HL-60 (cell line): ENCODE measurements at regions not wholly inside any gene's neighbourhood (a gene's known extent, or its start where the extent isn't known, plus 50 kb on each side); places are given as distances from the start of the nearest gene placed in this dataset.

Experiments
- POLR2AphosphoS5 ChIP-seq: IDR thresholded peaks from 2 replicates; pipeline ENCODE4 v1.6.1; 2012; ENCODE audit warnings: low read depth
- TF ChIP-seq, protein P1 (sequence below): IDR thresholded peaks from one replicate; pipeline ENCODE4 v1.5.1; 2011; ENCODE audit warnings: low read length, control low read depth, inconsistent platforms; ENCODE audit not compliant: insufficient read depth

DNA sequence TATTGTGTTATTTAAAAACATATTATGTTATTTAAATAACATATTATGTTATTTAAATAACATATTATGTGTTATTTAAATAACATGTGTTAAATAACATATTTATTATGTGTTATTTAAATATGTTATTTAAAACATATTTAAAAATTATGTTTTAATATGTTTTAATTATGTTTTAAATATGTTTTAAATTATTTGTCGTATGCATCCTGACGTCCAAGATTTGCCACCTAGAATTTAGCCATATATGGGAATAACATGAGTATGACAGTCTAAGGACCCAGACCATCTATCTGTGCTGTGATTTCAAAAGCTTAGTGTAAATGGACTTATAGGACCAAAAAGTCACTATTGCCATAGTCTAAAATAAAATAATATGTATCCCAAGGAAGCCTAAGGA, 484.3 kb upstream of the KLHL29 start:
- TF ChIP-seq, protein P1, sequence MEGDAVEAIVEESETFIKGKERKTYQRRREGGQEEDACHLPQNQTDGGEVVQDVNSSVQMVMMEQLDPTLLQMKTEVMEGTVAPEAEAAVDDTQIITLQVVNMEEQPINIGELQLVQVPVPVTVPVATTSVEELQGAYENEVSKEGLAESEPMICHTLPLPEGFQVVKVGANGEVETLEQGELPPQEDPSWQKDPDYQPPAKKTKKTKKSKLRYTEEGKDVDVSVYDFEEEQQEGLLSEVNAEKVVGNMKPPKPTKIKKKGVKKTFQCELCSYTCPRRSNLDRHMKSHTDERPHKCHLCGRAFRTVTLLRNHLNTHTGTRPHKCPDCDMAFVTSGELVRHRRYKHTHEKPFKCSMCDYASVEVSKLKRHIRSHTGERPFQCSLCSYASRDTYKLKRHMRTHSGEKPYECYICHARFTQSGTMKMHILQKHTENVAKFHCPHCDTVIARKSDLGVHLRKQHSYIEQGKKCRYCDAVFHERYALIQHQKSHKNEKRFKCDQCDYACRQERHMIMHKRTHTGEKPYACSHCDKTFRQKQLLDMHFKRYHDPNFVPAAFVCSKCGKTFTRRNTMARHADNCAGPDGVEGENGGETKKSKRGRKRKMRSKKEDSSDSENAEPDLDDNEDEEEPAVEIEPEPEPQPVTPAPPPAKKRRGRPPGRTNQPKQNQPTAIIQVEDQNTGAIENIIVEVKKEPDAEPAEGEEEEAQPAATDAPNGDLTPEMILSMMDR: no peak
- no peak for TF ChIP-seq POLR2AphosphoS5
